ENCODE measurements at regions not wholly inside any gene's neighbourhood (a gene's known extent, or its start where the extent isn't known, plus 50 kb on each side); places are given as distances from the start of the nearest gene placed in this dataset.

- Mint-ChIP-seq H3K27me3 (peaks cover 11% of the 10 kb centered on the region), H3K9me3 (no peaks in the 10 kb centered on the region), H3K27ac (no peak overlapping the region), H3K36me3 (no peaks in the 10 kb centered on the region), H3K4me3 (no peak overlapping the region), H3K4me1 (ENCODE audit: unreplicated experiment) (peaks cover 4% of the 10 kb centered on the region)
- no peak for TF ChIP-seq CTCF (conservative IDR thresholded peaks at IDR 0.05)
- DNase-seq (ENCODE audit: extremely low spot score, unreplicated experiment): no peak
Measured at GRCh38 chr1:9481048-9481447, 58.2 kb upstream of the SLC25A33 start.

GRCh38 chr1:9482403-9482802 lies 56.9 kb upstream of the SLC25A33 start:
- no peak for DNase-seq (ENCODE audit: extremely low spot score, unreplicated experiment)
- Mint-ChIP-seq H3K27ac (no peak overlapping the region), H3K9me3 (no peaks in the 10 kb centered on the region), H3K4me3 (no peak overlapping the region), H3K4me1 (ENCODE audit: unreplicated experiment) (peaks cover 5% of the 10 kb centered on the region), H3K36me3 (no peaks in the 10 kb centered on the region), H3K27me3 (peaks cover 12% of the 10 kb centered on the region)
- no peak for TF ChIP-seq CTCF (conservative IDR thresholded peaks at IDR 0.05)

- H3K4me1 Mint-ChIP-seq (ENCODE audit: unreplicated experiment): peaks cover 5% of the 10 kb centered on the region
Measured at GRCh38 chr1:9482816-9483572, 56.3 kb upstream of the SLC25A33 start.

GRCh38 chr1:9486466-9487140 lies 52.7 kb upstream of the SLC25A33 start:
- Mint-ChIP-seq H3K4me3 (no peak overlapping the region), H3K9me3 (no peaks in the 10 kb centered on the region), H3K27ac (no peak overlapping the region), H3K4me1 (ENCODE audit: unreplicated experiment) (peaks cover 11% of the 10 kb centered on the region), H3K27me3 (peaks cover 16% of the 10 kb centered on the region), H3K36me3 (no peaks in the 10 kb centered on the region)
- no peak for TF ChIP-seq CTCF (conservative IDR thresholded peaks at IDR 0.05)
- no peak for DNase-seq (ENCODE audit: extremely low spot score, unreplicated experiment)

More at GRCh38 chr1:9482816-9483572, 56.3 kb upstream of the SLC25A33 start:
- no peak for TF ChIP-seq CTCF (conservative IDR thresholded peaks at IDR 0.05)
- Mint-ChIP-seq H3K36me3 (no peaks in the 10 kb centered on the region), H3K27me3 (peaks cover 12% of the 10 kb centered on the region), H3K4me3 (no peak overlapping the region), H3K9me3 (no peaks in the 10 kb centered on the region), H3K27ac (no peak overlapping the region)
- DNase-seq (ENCODE audit: extremely low spot score, unreplicated experiment): no peak

Measured in type B pancreatic cell (in vitro differentiated cells).